B cell (primary cell): ENCODE measurements at regions not wholly inside any gene's neighbourhood (a gene's known extent, or its start where the extent isn't known, plus 50 kb on each side); places are given as distances from the start of the nearest gene placed in this dataset.

Experiments used
- ATAC-seq: fragments of 200-7000 bp; cut with Tn5 transposase; one replicate; pipeline ENCODE4 v1.10.0; 2021; ENCODE audit warnings: low read depth, mild to moderate bottlenecking, moderate number of reproducible peaks, moderate library complexity
- CTCF ChIA-PET: fragments of 350-600 bp; sonication (Branson Sonifier 250); formaldehyde crosslinking; loops from one replicate; lab custom pipeline; 2021; ENCODE audit warnings: antibody characterized with exemption, inconsistent platforms; lab: Charles Lee
- POLR2A ChIA-PET: fragments of 350-600 bp; sonication (Branson Sonifier 250); formaldehyde crosslinking; loops from one replicate; lab custom pipeline; 2021; ENCODE audit warnings: antibody characterized with exemption; lab: Charles Lee
- DNase-seq: peaks from one replicate; pipeline ENCODE4 v3.0.0; 2013
- H2AFZ ChIP-seq: 2 replicates; pipeline ENCODE4 v1.6.1; 2012; ENCODE audit warnings: mild to moderate bottlenecking, low read depth, low read length; ENCODE audit not compliant: insufficient read depth, poor library complexity, severe bottlenecking
- H3K27ac ChIP-seq, 2 donors: 1 replicate in 1 of 2; 2 replicates in 1 of 2; pipeline ENCODE4 v1.5.1; 2012 to 2013; ENCODE audit warnings: low read length in 2 of 2, mild to moderate bottlenecking in 2 of 2, moderate library complexity in 1 of 2
- H3K27me3 ChIP-seq, 4 experiments: fragments of 200-600 bp in 1 of 4; sonication (generic) in 1 of 4; replicated peaks in 1 of 4; 1 replicate in 2 of 4; 2 replicates in 2 of 4; pipeline versions ENCODE4 v1.6.1 to v1.7.0; 2013 to 2016; ENCODE audit warnings: low read length in 3 of 4, mild to moderate bottlenecking in 2 of 4, mixed read lengths in 1 of 4, moderate library complexity in 1 of 4; ENCODE audit not compliant: insufficient read depth in 4 of 4, control insufficient read depth in 3 of 4; ENCODE audit errors: control extremely low read depth in 1 of 4
- H3K36me3 ChIP-seq, 2 experiments: replicated peaks in 1 of 2; 1 replicate in 1 of 2; 2 replicates in 1 of 2; pipeline versions ENCODE4 v1.6.1 to v1.7.1; 2013; ENCODE audit warnings: low read length in 1 of 2; ENCODE audit not compliant: insufficient read depth in 2 of 2, control insufficient read depth in 1 of 2; ENCODE audit errors: control extremely low read depth in 1 of 2, extremely low read depth in 1 of 2
- H3K4me1 ChIP-seq, 2 donors: fragments of 200-600 bp in 1 of 2; sonication (generic) in 1 of 2; 1 replicate in 1 of 2; 2 replicates in 1 of 2; pipeline versions ENCODE4 v1.5.1 to v1.6.1; 2013 to 2017; ENCODE audit warnings: low read length in 2 of 2; ENCODE audit not compliant: control insufficient read depth in 2 of 2, insufficient read depth in 2 of 2
- H3K4me2 ChIP-seq: replicated peaks from 2 replicates; pipeline ENCODE3; 2012; ENCODE audit warnings: mild to moderate bottlenecking, low read depth, low read length; ENCODE audit not compliant: poor library complexity, severe bottlenecking
- H3K4me3 ChIP-seq, 5 experiments: fragments of 200-600 bp in 1 of 5; sonication (generic) in 1 of 5; 1 replicate in 3 of 5; 2 replicates in 2 of 5; pipeline versions ENCODE4 v1.5.1 to v1.7.0; 2011 to 2016; ENCODE audit warnings: low read length in 4 of 5, mild to moderate bottlenecking in 4 of 5, low read depth in 2 of 5, control low read depth in 1 of 5, moderate library complexity in 1 of 5; ENCODE audit not compliant: insufficient read depth in 1 of 5; ENCODE audit errors: control extremely low read depth in 1 of 5, extremely low read depth in 1 of 5
- H3K79me2 ChIP-seq: fragments of 200-600 bp; sonication (generic); one replicate; pipeline ENCODE4 v1.6.0; 2016; ENCODE audit warnings: low read length; ENCODE audit not compliant: control insufficient read depth, insufficient read depth
- H3K9ac ChIP-seq: fragments of 200-600 bp; sonication (generic); 2 replicates; pipeline ENCODE4 v1.6.1; 2017; ENCODE audit warnings: mild to moderate bottlenecking, low read length, moderate library complexity
- H3K9me3 ChIP-seq, 3 donors: one replicate each; pipeline versions ENCODE4 v1.6.1 to v1.7.1; 2013; ENCODE audit warnings: low read length in 2 of 3; ENCODE audit not compliant: control insufficient read depth in 2 of 3, insufficient read depth in 1 of 3; ENCODE audit errors: control extremely low read depth in 1 of 3
- H4K20me1 ChIP-seq: 2 replicates; pipeline ENCODE4 v1.6.0; 2012; ENCODE audit warnings: mild to moderate bottlenecking, low read length; ENCODE audit not compliant: insufficient read depth, control insufficient read depth, poor library complexity, severe bottlenecking
- H3K27ac Mint-ChIP-seq: one replicate; pipeline ENCODE4 v1.8.0; 2021; ENCODE audit warnings: mixed read lengths
- H3K27me3 Mint-ChIP-seq: one replicate; pipeline ENCODE4 v1.8.0; 2021; ENCODE audit warnings: mixed read lengths
- H3K4me1 Mint-ChIP-seq: one replicate; pipeline ENCODE4 v1.8.0; 2021; ENCODE audit warnings: mixed read lengths
- H3K4me3 Mint-ChIP-seq: one replicate; pipeline ENCODE4 v1.8.0; 2021; ENCODE audit warnings: mixed read lengths
- H3K9me3 Mint-ChIP-seq: one replicate; pipeline ENCODE4 v1.8.0; 2022; ENCODE audit warnings: mixed read lengths; ENCODE audit not compliant: insufficient read depth
- EZH2 ChIP-seq: IDR thresholded peaks from 2 replicates; pipeline ENCODE4 v1.6.1; 2012; ENCODE audit warnings: borderline replicate concordance, low read depth, mild to moderate bottlenecking, moderate library complexity, low read length; ENCODE audit not compliant: insufficient read depth, poor library complexity, severe bottlenecking
- WGBS: methylation state at CpG from one replicate; pipeline ENCODE4 v1.1.5; 2013; ENCODE audit warnings: missing lambda C conversion rate; ENCODE audit not compliant: insufficient coverage; 5-methylcytosine and 5-hydroxymethylcytosine counted together
- intact Hi-C: fragments of 100-400 bp; cut with micrococcal nuclease; formaldehyde crosslinking; loops from one replicate; pipeline ENCODE4 v1.10.0; 2022
- TF ChIP-seq, protein P1 (sequence below): fragments of 200-600 bp; IDR thresholded peaks from one replicate; pipeline ENCODE4 v1.8.0; 2022; ENCODE audit warnings: antibody characterized with exemption, mild to moderate bottlenecking

DNA sequence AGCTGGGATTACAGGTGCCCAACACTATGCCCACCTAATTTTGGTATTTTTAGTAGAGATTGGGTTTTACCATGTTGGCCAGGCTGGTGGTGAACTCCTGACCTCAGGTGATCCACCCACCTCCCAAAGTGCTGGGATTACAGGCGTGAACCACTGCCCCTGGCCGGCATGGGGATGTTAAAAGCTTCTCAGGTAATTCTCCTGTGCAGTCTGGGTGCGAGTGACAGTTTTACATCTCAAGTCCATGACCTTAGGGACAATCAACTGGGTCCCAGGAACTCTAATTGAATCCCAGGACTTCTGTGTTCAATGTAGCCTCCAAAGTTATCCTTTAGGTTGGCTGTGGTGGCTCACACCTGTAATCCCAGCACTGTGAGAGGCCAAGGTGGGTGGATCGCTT lies 100.1 kb upstream of the TSHZ3 start:
- Mint-ChIP-seq H3K27ac (no peak overlapping the region), H3K27me3 (no peaks in the 10 kb centered on the region), H3K9me3 (peaks cover 2% of the 10 kb centered on the region), H3K4me1 (no peaks in the 10 kb centered on the region), H3K4me3 (no peak overlapping the region)
- peaks cover 0 to 26% (median 0%) of the 10 kb centered on the region in 3 donors for H3K9me3 ChIP-seq
- ChIA-PET CTCF (no interaction called here), POLR2A (no interaction called here)
- no peaks in the 10 kb centered on the region for H3K79me2 ChIP-seq
- 80% methylated on average over 4 of the region's 4 CpGs for WGBS
- intact Hi-C loops: no loop called here
- no peak overlapping the region for H3K4me2 ChIP-seq
- no peak overlapping the region for H3K9ac ChIP-seq
- no peaks in the 10 kb centered on the region for H4K20me1 ChIP-seq
- no peaks in the 10 kb centered on the region for H3K27me3 ChIP-seq
- H3K27ac ChIP-seq: no peak overlapping the region
- H3K36me3 ChIP-seq: no peaks in the 10 kb centered on the region
- no peak overlapping the region for H3K4me3 ChIP-seq
- no peak overlapping the region for H2AFZ ChIP-seq
- no peaks in the 10 kb centered on the region for H3K4me1 ChIP-seq
- DNase-seq (no peak), ATAC-seq (no peak)
- TF ChIP-seq, protein P1, sequence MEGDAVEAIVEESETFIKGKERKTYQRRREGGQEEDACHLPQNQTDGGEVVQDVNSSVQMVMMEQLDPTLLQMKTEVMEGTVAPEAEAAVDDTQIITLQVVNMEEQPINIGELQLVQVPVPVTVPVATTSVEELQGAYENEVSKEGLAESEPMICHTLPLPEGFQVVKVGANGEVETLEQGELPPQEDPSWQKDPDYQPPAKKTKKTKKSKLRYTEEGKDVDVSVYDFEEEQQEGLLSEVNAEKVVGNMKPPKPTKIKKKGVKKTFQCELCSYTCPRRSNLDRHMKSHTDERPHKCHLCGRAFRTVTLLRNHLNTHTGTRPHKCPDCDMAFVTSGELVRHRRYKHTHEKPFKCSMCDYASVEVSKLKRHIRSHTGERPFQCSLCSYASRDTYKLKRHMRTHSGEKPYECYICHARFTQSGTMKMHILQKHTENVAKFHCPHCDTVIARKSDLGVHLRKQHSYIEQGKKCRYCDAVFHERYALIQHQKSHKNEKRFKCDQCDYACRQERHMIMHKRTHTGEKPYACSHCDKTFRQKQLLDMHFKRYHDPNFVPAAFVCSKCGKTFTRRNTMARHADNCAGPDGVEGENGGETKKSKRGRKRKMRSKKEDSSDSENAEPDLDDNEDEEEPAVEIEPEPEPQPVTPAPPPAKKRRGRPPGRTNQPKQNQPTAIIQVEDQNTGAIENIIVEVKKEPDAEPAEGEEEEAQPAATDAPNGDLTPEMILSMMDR: no peak
- TF ChIP-seq EZH2: no peak

DNA sequence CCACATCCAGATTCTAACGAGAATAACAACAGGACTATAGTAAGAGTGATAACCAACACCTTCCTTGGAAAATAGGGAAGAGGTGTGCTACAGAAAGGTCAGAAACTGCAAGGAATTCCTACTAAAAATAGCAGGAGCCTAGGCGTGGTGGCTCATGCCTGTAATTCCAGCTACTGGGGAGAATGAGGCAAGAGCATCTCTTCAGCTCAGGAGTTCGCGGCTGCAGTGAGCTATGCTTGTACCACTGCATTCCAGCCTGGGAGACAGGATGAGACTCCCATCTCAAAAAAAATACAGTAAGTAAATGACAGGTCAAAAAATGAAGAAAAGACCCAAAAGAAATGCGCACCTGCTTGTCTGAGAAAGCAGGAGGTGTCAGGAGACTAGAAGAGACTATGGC lies 101.5 kb upstream of the TSHZ3 start:
- TF ChIP-seq, protein P1: no peak
- no peak for TF ChIP-seq EZH2
- Histone ChIP-seq H3K9me3 (peaks cover 0 to 21% (median 0%) of the 10 kb centered on the region in 3 donors), H2AFZ (no peak overlapping the region), H3K27ac (no peak overlapping the region), H4K20me1 (no peaks in the 10 kb centered on the region), H3K79me2 (no peaks in the 10 kb centered on the region), H3K4me1 (no peaks in the 10 kb centered on the region), H3K27me3 (no peaks in the 10 kb centered on the region), H3K36me3 (no peaks in the 10 kb centered on the region), H3K4me3 (no peak overlapping the region), H3K9ac (no peak overlapping the region), H3K4me2 (no peak overlapping the region)
- 98% methylated on average over 4 of the region's 5 CpGs for WGBS
- POLR2A ChIA-PET: no interaction called here
- Mint-ChIP-seq H3K9me3 (peaks cover 1% of the 10 kb centered on the region), H3K4me1 (no peaks in the 10 kb centered on the region), H3K27ac (no peak overlapping the region), H3K4me3 (no peak overlapping the region), H3K27me3 (no peaks in the 10 kb centered on the region)
- CTCF ChIA-PET: no interaction called here
- ATAC-seq: no peak
- DNase-seq: no peak
- intact Hi-C loops: no loop called here
